K562 (cell line): ENCODE measurements at regions not wholly inside any gene's neighbourhood (a gene's known extent, or its start where the extent isn't known, plus 50 kb on each side); places are given as distances from the start of the nearest gene placed in this dataset.

Experiments
- EP300 ChIP-seq: IDR thresholded peaks from 2 replicates; pipeline ENCODE4 v1.6.1; 2012; ENCODE audit warnings: low read length, improper control_type of control experiment
- KLF16 ChIP-seq: IDR thresholded peaks from 2 replicates; pipeline ENCODE4 v1.6.1; 2016; ENCODE audit warnings: antibody characterized with exemption
- PPARD ChIP-seq: fragments of 250-450 bp; sonication (Bioruptor Pico); IDR thresholded peaks from 2 replicates; pipeline ENCODE4 v1.8.0; 2022; ENCODE audit warnings: inconsistent platforms, mild to moderate bottlenecking, moderate library complexity
- ZNF695 ChIP-seq: fragments of 450-650 bp; formaldehyde crosslinking; IDR thresholded peaks from 2 replicates; pipeline ENCODE4 v1.4.0; 2020; ENCODE audit warnings: mild to moderate bottlenecking, moderate library complexity
- TF ChIP-seq, protein P1 (sequence below): sonication (generic); formaldehyde crosslinking; IDR thresholded peaks from 2 replicates; pipeline ENCODE4 v1.8.0; 2022; ENCODE audit warnings: mild to moderate bottlenecking, missing genetic modification reagents
- TF ChIP-seq, protein P2 (sequence below): fragments of 250-450 bp; sonication (Bioruptor Pico); IDR thresholded peaks from 2 replicates; pipeline ENCODE4 v1.4.0; 2020; ENCODE audit warnings: borderline replicate concordance
- TF ChIP-seq, protein P3 (sequence below): fragments of 200-800 bp; sonication (Bioruptor generic); IDR thresholded peaks from 2 replicates; pipeline ENCODE4 v1.6.1; 2017; ENCODE audit warnings: missing genetic modification characterization, missing compliant biosample characterization
- TF ChIP-seq, protein P4 (sequence below): sonication (generic); formaldehyde crosslinking; IDR thresholded peaks from 2 replicates; pipeline ENCODE4 v1.8.0; 2022; ENCODE audit warnings: mild to moderate bottlenecking, missing genetic modification reagents, borderline replicate concordance
- TF ChIP-seq, protein P5 (sequence below), 2 experiments: IDR thresholded peaks; 2 replicates each; pipeline ENCODE4 v1.6.1; 2012; ENCODE audit warnings: improper control_type of control experiment in 2 of 2, low read depth in 2 of 2, low read length in 2 of 2, borderline replicate concordance in 1 of 2
- TF ChIP-seq, protein P6 (sequence below): sonication (generic); formaldehyde crosslinking; IDR thresholded peaks from 2 replicates; pipeline ENCODE4 v1.9.0; 2022; ENCODE audit warnings: mild to moderate bottlenecking, missing genetic modification reagents
- TF ChIP-seq, protein P7 (sequence below), 2 experiments: fragments of 450-650 bp in 1 of 2; sonication (generic) in 1 of 2; formaldehyde crosslinking in 1 of 2; IDR thresholded peaks in 1 of 2; conservative IDR thresholded peaks in 1 of 2; 2 replicates each; pipeline versions ENCODE4 v1.6.1 to v1.8.1; 2016 to 2023; ENCODE audit warnings: mild to moderate bottlenecking in 2 of 2, moderate library complexity in 2 of 2, inconsistent platforms in 1 of 2, missing genetic modification reagents in 1 of 2

DNA sequence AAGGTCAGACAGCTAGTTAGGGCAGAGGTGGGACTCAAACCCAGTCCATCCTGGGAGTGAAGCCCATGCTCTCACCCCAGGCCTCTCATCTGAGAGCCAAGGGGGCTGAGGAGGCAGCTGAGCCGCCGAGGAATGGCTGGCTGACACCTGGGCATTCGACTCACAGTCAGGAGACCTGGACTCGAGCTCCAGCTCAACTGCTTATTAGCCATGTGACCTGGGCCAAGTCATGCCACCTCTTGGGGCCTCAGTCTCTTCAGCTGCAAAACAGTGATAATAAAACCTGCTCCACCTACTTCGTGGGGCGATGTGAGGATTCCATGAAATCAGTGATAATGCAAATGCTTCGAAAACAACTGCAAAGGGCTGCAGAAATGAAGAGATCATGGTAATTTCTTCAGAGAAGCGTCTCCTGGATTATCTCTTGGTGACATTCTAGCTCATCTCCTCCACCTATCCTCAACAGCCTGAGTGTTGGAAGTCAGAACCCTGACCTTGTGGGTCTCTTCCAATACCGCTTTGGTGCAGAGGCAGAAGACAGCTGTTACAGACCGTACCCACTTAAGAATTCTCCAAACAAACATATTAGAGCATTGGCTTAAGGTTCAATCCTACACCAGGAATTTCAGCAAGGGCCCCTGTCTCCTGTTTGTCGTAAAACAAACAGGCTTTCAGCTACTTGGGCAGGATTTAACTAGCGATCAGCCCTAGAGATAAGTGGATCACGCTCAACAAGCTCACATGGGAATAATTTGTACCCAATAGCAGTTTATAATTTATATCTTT, 60.0 kb upstream of the PIM1 start (continued):
- TF ChIP-seq, protein P1, sequence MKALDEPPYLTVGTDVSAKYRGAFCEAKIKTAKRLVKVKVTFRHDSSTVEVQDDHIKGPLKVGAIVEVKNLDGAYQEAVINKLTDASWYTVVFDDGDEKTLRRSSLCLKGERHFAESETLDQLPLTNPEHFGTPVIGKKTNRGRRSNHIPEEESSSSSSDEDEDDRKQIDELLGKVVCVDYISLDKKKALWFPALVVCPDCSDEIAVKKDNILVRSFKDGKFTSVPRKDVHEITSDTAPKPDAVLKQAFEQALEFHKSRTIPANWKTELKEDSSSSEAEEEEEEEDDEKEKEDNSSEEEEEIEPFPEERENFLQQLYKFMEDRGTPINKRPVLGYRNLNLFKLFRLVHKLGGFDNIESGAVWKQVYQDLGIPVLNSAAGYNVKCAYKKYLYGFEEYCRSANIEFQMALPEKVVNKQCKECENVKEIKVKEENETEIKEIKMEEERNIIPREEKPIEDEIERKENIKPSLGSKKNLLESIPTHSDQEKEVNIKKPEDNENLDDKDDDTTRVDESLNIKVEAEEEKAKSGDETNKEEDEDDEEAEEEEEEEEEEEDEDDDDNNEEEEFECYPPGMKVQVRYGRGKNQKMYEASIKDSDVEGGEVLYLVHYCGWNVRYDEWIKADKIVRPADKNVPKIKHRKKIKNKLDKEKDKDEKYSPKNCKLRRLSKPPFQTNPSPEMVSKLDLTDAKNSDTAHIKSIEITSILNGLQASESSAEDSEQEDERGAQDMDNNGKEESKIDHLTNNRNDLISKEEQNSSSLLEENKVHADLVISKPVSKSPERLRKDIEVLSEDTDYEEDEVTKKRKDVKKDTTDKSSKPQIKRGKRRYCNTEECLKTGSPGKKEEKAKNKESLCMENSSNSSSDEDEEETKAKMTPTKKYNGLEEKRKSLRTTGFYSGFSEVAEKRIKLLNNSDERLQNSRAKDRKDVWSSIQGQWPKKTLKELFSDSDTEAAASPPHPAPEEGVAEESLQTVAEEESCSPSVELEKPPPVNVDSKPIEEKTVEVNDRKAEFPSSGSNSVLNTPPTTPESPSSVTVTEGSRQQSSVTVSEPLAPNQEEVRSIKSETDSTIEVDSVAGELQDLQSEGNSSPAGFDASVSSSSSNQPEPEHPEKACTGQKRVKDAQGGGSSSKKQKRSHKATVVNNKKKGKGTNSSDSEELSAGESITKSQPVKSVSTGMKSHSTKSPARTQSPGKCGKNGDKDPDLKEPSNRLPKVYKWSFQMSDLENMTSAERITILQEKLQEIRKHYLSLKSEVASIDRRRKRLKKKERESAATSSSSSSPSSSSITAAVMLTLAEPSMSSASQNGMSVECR (CRISPR knock-in tag) = no peak
- TF ChIP-seq, protein P2, sequence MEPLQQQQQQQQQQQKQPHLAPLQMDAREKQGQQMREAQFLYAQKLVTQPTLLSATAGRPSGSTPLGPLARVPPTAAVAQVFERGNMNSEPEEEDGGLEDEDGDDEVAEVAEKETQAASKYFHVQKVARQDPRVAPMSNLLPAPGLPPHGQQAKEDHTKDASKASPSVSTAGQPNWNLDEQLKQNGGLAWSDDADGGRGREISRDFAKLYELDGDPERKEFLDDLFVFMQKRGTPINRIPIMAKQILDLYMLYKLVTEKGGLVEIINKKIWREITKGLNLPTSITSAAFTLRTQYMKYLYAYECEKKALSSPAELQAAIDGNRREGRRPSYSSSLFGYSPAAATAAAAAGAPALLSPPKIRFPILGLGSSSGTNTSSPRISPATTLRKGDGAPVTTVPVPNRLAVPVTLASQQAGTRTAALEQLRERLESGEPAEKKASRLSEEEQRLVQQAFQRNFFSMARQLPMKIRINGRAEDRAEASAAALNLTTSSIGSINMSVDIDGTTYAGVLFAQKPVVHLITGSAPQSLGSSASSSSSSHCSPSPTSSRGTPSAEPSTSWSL = peak; percentile 57; the same call in 1 of the 2 replicates
- TF ChIP-seq, protein P3, sequence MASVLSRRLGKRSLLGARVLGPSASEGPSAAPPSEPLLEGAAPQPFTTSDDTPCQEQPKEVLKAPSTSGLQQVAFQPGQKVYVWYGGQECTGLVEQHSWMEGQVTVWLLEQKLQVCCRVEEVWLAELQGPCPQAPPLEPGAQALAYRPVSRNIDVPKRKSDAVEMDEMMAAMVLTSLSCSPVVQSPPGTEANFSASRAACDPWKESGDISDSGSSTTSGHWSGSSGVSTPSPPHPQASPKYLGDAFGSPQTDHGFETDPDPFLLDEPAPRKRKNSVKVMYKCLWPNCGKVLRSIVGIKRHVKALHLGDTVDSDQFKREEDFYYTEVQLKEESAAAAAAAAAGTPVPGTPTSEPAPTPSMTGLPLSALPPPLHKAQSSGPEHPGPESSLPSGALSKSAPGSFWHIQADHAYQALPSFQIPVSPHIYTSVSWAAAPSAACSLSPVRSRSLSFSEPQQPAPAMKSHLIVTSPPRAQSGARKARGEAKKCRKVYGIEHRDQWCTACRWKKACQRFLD = no peak
- TF ChIP-seq, protein P4, sequence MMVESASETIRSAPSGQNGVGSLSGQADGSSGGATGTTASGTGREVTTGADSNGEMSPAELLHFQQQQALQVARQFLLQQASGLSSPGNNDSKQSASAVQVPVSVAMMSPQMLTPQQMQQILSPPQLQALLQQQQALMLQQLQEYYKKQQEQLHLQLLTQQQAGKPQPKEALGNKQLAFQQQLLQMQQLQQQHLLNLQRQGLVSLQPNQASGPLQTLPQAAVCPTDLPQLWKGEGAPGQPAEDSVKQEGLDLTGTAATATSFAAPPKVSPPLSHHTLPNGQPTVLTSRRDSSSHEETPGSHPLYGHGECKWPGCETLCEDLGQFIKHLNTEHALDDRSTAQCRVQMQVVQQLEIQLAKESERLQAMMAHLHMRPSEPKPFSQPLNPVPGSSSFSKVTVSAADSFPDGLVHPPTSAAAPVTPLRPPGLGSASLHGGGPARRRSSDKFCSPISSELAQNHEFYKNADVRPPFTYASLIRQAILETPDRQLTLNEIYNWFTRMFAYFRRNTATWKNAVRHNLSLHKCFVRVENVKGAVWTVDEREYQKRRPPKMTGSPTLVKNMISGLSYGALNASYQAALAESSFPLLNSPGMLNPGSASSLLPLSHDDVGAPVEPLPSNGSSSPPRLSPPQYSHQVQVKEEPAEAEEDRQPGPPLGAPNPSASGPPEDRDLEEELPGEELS (CRISPR knock-in tag) = no peak
- TF ChIP-seq KLF16 (no peak), EP300 (peak; percentile 96), PPARD (CRISPR knock-in tag) (no peak), ZNF695 (CRISPR knock-in tag) (no peak)
- TF ChIP-seq, protein P5, sequence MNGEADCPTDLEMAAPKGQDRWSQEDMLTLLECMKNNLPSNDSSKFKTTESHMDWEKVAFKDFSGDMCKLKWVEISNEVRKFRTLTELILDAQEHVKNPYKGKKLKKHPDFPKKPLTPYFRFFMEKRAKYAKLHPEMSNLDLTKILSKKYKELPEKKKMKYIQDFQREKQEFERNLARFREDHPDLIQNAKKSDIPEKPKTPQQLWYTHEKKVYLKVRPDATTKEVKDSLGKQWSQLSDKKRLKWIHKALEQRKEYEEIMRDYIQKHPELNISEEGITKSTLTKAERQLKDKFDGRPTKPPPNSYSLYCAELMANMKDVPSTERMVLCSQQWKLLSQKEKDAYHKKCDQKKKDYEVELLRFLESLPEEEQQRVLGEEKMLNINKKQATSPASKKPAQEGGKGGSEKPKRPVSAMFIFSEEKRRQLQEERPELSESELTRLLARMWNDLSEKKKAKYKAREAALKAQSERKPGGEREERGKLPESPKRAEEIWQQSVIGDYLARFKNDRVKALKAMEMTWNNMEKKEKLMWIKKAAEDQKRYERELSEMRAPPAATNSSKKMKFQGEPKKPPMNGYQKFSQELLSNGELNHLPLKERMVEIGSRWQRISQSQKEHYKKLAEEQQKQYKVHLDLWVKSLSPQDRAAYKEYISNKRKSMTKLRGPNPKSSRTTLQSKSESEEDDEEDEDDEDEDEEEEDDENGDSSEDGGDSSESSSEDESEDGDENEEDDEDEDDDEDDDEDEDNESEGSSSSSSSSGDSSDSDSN (IDR thresholded peaks at IDR 0.05; ENCODE audit: borderline replicate concordance in 1 of 2, low read depth in 2 of 2, low read length in 2 of 2) = peak in 1 of 2 experiments; percentile 48; a peak in 1 of 4 replicates
- TF ChIP-seq, protein P6, sequence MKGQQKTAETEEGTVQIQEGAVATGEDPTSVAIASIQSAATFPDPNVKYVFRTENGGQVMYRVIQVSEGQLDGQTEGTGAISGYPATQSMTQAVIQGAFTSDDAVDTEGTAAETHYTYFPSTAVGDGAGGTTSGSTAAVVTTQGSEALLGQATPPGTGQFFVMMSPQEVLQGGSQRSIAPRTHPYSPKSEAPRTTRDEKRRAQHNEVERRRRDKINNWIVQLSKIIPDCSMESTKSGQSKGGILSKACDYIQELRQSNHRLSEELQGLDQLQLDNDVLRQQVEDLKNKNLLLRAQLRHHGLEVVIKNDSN (CRISPR knock-in tag) = peak; percentile 78
- TF ChIP-seq, protein P7, sequence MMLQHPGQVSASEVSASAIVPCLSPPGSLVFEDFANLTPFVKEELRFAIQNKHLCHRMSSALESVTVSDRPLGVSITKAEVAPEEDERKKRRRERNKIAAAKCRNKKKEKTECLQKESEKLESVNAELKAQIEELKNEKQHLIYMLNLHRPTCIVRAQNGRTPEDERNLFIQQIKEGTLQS (IDR thresholded peaks at IDR 0.05) = peak; percentile 48; the same call in 1 of the 2 replicates
- TF ChIP-seq, protein P7 (CRISPR knock-in tag; conservative IDR thresholded peaks at IDR 0.05) = no peak
